ENCODE measurements at regions not wholly inside any gene's neighbourhood (a gene's known extent, or its start where the extent isn't known, plus 50 kb on each side); places are given as distances from the start of the nearest gene placed in this dataset.

GRCh38 chr2:8599421-8600242, 82.2 kb upstream of the ID2 start:
- no peak for TF ChIP-seq CTCF (conservative IDR thresholded peaks at IDR 0.05)
- DNase-seq, result no peak
- H3T11ph ChIP-seq (ENCODE audit: low read length), result no peak overlapping the region
- H4K20me1 ChIP-seq (ENCODE audit: control insufficient read depth, insufficient read depth, insufficient read length), result no peaks in the 10 kb centered on the region
- H4K5ac ChIP-seq (ENCODE audit: insufficient read length, low read depth, low read length), result no peak overlapping the region
- 0 out of 4 replicates have a peak, but pooled peaks cover 0 to 3% of the 10 kb centered on the region in 2 experiments for H3K4me1 Mint-ChIP-seq
- no peak overlapping the region for H2BK120ac ChIP-seq (ENCODE audit: low read depth, low read length, poor library complexity, severe bottlenecking)
- H3K27ac ChIP-seq (ENCODE audit: insufficient read length, low read depth, low read length), result no peak overlapping the region
- H2BK12ac ChIP-seq (ENCODE audit: insufficient read length, low read depth, low read length), result no peak overlapping the region
- no peak overlapping the region for H3K23ac ChIP-seq (ENCODE audit: insufficient read length, low read depth, low read length)
- H3K27ac Mint-ChIP-seq, result no peak overlapping the region
- no peak overlapping the region for H3K56ac ChIP-seq (ENCODE audit: insufficient read length, low read depth, low read length)
- no peaks in the 10 kb centered on the region; the same call in 1 of the 2 replicates for H3K27me3 Mint-ChIP-seq (ENCODE audit: low read depth)
- H3K4me1 ChIP-seq (ENCODE audit: insufficient read depth, low read length), result no peaks in the 10 kb centered on the region
- H3K79me1 ChIP-seq (ENCODE audit: insufficient read depth, low read depth, low read length, poor library complexity, severe bottlenecking), result no peaks in the 10 kb centered on the region
- H2BK20ac ChIP-seq (ENCODE audit: low read depth, low read length, poor library complexity, severe bottlenecking), result no peak overlapping the region
- no peak overlapping the region for H3K14ac ChIP-seq (ENCODE audit: insufficient read depth, low read length)
- no peak overlapping the region for H4K91ac ChIP-seq (ENCODE audit: insufficient read length, low read depth, low read length)
- no peak overlapping the region for H4K8ac ChIP-seq (replicated peaks; ENCODE audit: insufficient read length, low read depth, low read length)
- H3K18ac ChIP-seq (ENCODE audit: insufficient read length, low read depth, low read length), result no peak overlapping the region
- H2AK5ac ChIP-seq (ENCODE audit: insufficient read length, low read length), result no peak overlapping the region
- no peak overlapping the region for H3K4me2 ChIP-seq (ENCODE audit: insufficient read depth, insufficient read length, low read length)
- no peak overlapping the region for H3K4ac ChIP-seq (ENCODE audit: low read depth, low read length)
- no peaks in the 10 kb centered on the region for H3K79me2 ChIP-seq (ENCODE audit: insufficient read depth, low read length)
- no peaks in the 10 kb centered on the region for H3K36me3 Mint-ChIP-seq (ENCODE audit: insufficient read depth in 1 of 3, low read depth in 3 of 3)
- no peak overlapping the region for H2BK5ac ChIP-seq (ENCODE audit: insufficient read length, low read length)
- no peaks in the 10 kb centered on the region for H3K23me2 ChIP-seq (ENCODE audit: insufficient read length, low read depth, low read length, poor library complexity, severe bottlenecking)
- no peak overlapping the region for H2AFZ ChIP-seq (ENCODE audit: low read length)
- no peaks in the 10 kb centered on the region for H3K9me3 ChIP-seq (ENCODE audit: control insufficient read depth, low read depth, low read length)
- H3K9me3 Mint-ChIP-seq, result no peaks in the 10 kb centered on the region
- no peaks in the 10 kb centered on the region for H3K27me3 ChIP-seq (ENCODE audit: insufficient read depth, low read length)
- H3K9ac ChIP-seq (ENCODE audit: extremely low read depth, insufficient read length, low read length), result no peak overlapping the region
- no CpG with 5 or more reads among the region's 24 CpGs for WGBS (ENCODE audit: extremely low coverage, insufficient read length, low lambda C conversion rate)
- H3K4me3 Mint-ChIP-seq, result no peak overlapping the region
- no peak overlapping the region for H2BK15ac ChIP-seq (ENCODE audit: low read depth, low read length)

All from H9 (cell line).